ENCODE measurements at regions not wholly inside any gene's neighbourhood (a gene's known extent, or its start where the extent isn't known, plus 50 kb on each side); places are given as distances from the start of the nearest gene placed in this dataset.

GRCh38 chr11:101277036-101277435, 147.4 kb upstream of the PGR start:
- Histone ChIP-seq H3K4me1 (ENCODE audit: insufficient read depth, poor library complexity, severe bottlenecking) (no peaks in the 10 kb centered on the region), H3K9me3 (ENCODE audit: severe bottlenecking) (no peaks in the 10 kb centered on the region), H3K27me3 (ENCODE audit: insufficient read depth, poor library complexity, severe bottlenecking) (no peaks in the 10 kb centered on the region), H3K27ac (ENCODE audit: poor library complexity, severe bottlenecking) (no peak overlapping the region), H3K36me3 (ENCODE audit: low read depth) (no peaks in the 10 kb centered on the region), H3K4me3 (ENCODE audit: severe bottlenecking) (no peak overlapping the region)
- no peak for ATAC-seq (ENCODE audit: low read depth)
- no peak for TF ChIP-seq CTCF (IDR thresholded peaks at IDR 0.05; ENCODE audit: poor library complexity, severe bottlenecking)
- no peak for DNase-seq (ENCODE audit: low spot score)

GRCh38 chr11:101269990-101270660, 140.5 kb upstream of the PGR start:
- DNase-seq (ENCODE audit: low spot score) (no peak), ATAC-seq (ENCODE audit: low read depth) (no peak)
- H3K27ac ChIP-seq (ENCODE audit: poor library complexity, severe bottlenecking) = no peak overlapping the region
- no peaks in the 10 kb centered on the region for H3K36me3 ChIP-seq (ENCODE audit: low read depth)
- H3K4me1 ChIP-seq (ENCODE audit: insufficient read depth, poor library complexity, severe bottlenecking) = no peaks in the 10 kb centered on the region
- H3K4me3 ChIP-seq (ENCODE audit: severe bottlenecking) = no peak overlapping the region
- no peak for TF ChIP-seq CTCF (IDR thresholded peaks at IDR 0.05; ENCODE audit: poor library complexity, severe bottlenecking)
- H3K9me3 ChIP-seq (ENCODE audit: severe bottlenecking) = no peaks in the 10 kb centered on the region
- no peaks in the 10 kb centered on the region for H3K27me3 ChIP-seq (ENCODE audit: insufficient read depth, poor library complexity, severe bottlenecking)

- no peaks in the 10 kb centered on the region for H3K4me1 ChIP-seq (ENCODE audit: insufficient read depth, poor library complexity, severe bottlenecking)
- TF ChIP-seq CTCF (IDR thresholded peaks at IDR 0.05; ENCODE audit: poor library complexity, severe bottlenecking) = no peak
- H3K36me3 ChIP-seq (ENCODE audit: low read depth) = no peaks in the 10 kb centered on the region
- H3K27ac ChIP-seq (ENCODE audit: poor library complexity, severe bottlenecking) = no peak overlapping the region
- DNase-seq (ENCODE audit: low spot score) = no peak
- ATAC-seq (ENCODE audit: low read depth) = no peak
- H3K9me3 ChIP-seq (ENCODE audit: severe bottlenecking) = no peaks in the 10 kb centered on the region
- H3K4me3 ChIP-seq (ENCODE audit: severe bottlenecking) = no peak overlapping the region
- H3K27me3 ChIP-seq (ENCODE audit: insufficient read depth, poor library complexity, severe bottlenecking) = no peaks in the 10 kb centered on the region
Measured at GRCh38 chr11:101269390-101269789, 139.8 kb upstream of the PGR start.

- Histone ChIP-seq H3K4me1 (ENCODE audit: insufficient read depth, poor library complexity, severe bottlenecking) (no peaks in the 10 kb centered on the region), H3K27ac (ENCODE audit: poor library complexity, severe bottlenecking) (no peak overlapping the region), H3K27me3 (ENCODE audit: insufficient read depth, poor library complexity, severe bottlenecking) (no peaks in the 10 kb centered on the region), H3K36me3 (ENCODE audit: low read depth) (no peaks in the 10 kb centered on the region), H3K9me3 (ENCODE audit: severe bottlenecking) (no peaks in the 10 kb centered on the region), H3K4me3 (ENCODE audit: severe bottlenecking) (no peak overlapping the region)
- DNase-seq (ENCODE audit: low spot score) (no peak), ATAC-seq (ENCODE audit: low read depth) (no peak)
- no peak for TF ChIP-seq CTCF (IDR thresholded peaks at IDR 0.05; ENCODE audit: poor library complexity, severe bottlenecking)
Measured at GRCh38 chr11:101267654-101268053, 138.0 kb upstream of the PGR start.

- DNase-seq (ENCODE audit: low spot score) (no peak), ATAC-seq (ENCODE audit: low read depth) (no peak)
- no peak for TF ChIP-seq CTCF (IDR thresholded peaks at IDR 0.05; ENCODE audit: poor library complexity, severe bottlenecking)
- Histone ChIP-seq H3K27ac (ENCODE audit: poor library complexity, severe bottlenecking) (no peak overlapping the region), H3K4me1 (ENCODE audit: insufficient read depth, poor library complexity, severe bottlenecking) (no peaks in the 10 kb centered on the region), H3K27me3 (ENCODE audit: insufficient read depth, poor library complexity, severe bottlenecking) (peaks cover 3% of the 10 kb centered on the region), H3K9me3 (ENCODE audit: severe bottlenecking) (no peaks in the 10 kb centered on the region), H3K4me3 (ENCODE audit: severe bottlenecking) (no peak overlapping the region), H3K36me3 (ENCODE audit: low read depth) (no peaks in the 10 kb centered on the region)
Measured at GRCh38 chr11:101264306-101264705, 134.7 kb upstream of the PGR start.

Data from RWPE2 (cell line).